ENCODE measurements at regions not wholly inside any gene's neighbourhood (a gene's known extent, or its start where the extent isn't known, plus 50 kb on each side); places are given as distances from the start of the nearest gene placed in this dataset.
"Not testable (repeated sequence)": the region's sequence is repeated elsewhere in the genome, so short reads cannot be mapped to it uniquely, and the experiment has no call there.

DNA sequence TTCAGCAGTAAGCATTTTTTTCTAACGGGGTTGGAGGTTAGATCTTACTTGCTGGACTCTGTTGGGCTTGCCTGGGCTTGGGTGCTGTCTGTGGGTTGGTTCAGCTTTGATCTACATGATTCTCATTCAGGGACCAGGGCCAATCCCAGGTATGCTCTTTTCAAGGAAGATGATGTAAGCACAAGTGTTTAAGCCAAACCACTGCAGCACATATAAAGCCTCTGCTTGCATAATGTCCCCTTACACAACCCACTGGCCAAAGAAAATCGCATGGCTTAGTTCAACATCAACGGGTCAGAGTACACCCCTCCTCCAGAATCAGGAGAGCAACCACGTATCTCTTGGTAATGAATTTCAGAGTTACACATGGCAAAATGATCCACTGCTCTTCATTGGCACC, 83.9 kb downstream of the DNAJB9 start:
- H3K36me3 ChIP-seq (ENCODE audit: control insufficient read depth, insufficient read depth, low read length) = no peaks in the 10 kb centered on the region
- no peak for DNase-seq (ENCODE audit: low read depth)
- no peak overlapping the region for H3K4me3 ChIP-seq (ENCODE audit: low read depth, low read length)
- H3K27me3 ChIP-seq (ENCODE audit: control insufficient read depth, insufficient read depth, low read length) = no peaks in the 10 kb centered on the region
- TF ChIP-seq, protein P1, sequence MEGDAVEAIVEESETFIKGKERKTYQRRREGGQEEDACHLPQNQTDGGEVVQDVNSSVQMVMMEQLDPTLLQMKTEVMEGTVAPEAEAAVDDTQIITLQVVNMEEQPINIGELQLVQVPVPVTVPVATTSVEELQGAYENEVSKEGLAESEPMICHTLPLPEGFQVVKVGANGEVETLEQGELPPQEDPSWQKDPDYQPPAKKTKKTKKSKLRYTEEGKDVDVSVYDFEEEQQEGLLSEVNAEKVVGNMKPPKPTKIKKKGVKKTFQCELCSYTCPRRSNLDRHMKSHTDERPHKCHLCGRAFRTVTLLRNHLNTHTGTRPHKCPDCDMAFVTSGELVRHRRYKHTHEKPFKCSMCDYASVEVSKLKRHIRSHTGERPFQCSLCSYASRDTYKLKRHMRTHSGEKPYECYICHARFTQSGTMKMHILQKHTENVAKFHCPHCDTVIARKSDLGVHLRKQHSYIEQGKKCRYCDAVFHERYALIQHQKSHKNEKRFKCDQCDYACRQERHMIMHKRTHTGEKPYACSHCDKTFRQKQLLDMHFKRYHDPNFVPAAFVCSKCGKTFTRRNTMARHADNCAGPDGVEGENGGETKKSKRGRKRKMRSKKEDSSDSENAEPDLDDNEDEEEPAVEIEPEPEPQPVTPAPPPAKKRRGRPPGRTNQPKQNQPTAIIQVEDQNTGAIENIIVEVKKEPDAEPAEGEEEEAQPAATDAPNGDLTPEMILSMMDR (IDR thresholded peaks at IDR 0.05; ENCODE audit: insufficient read depth, low read length, poor library complexity, severe bottlenecking) = no peak

DNA sequence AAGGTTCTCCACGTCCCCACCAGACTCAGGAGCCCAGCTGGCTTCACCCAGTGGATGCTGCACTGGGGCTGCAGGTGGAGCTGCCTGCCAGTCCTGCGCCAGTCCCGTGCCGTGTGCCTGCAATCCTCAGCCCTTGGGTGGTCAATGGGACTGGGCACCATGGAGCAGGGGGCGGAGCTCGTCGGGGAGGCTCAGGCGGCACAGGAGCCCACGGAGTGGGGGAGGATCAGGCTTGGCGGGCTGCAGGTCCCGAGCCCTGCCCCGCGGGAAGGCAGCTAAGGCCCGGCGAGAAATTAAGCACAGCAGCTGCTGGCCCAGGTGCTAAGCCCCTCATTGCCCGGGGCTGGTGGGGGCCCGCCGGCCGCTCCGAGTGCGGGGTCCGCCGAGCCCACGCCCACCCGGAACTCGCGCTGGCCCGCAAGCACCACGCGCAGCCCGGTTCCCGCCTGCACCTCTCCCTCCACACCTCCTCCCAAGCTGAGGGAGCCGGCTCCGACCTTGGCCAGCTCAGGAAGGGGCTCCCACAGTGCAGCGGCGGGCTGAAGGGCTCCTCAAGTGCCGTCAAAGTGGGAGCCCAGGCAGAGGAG, 87.6 kb downstream of the DNAJB9 start:
- H3K27me3 ChIP-seq (ENCODE audit: control insufficient read depth, insufficient read depth, low read length); DNase-seq (ENCODE audit: low read depth); H3K4me3 ChIP-seq (ENCODE audit: low read depth, low read length); H3K36me3 ChIP-seq (ENCODE audit: control insufficient read depth, insufficient read depth, low read length): not testable (repeated sequence)

DNA sequence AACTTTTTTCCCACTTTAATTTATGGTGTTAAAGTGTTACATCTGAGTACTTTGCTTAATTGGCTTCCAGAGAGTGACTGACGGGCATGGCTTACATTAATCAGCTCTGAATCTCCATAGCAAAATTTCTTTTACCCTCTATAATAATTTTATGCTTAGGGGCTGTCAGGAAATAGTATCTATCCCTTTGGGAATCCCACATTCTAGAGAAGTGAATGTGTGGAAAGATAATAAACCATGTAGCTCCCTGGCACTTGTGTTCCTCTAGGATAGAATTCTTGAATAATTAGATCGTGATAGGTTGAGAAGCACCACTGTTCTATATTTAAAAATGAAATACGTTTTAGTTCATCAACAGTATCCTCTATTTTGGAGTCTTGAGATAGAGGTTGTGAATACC, 89.6 kb downstream of the DNAJB9 start:
- no peak for DNase-seq (ENCODE audit: low read depth)

GRCh38 chr7:108659867-108660266, 90.2 kb downstream of the DNAJB9 start:
- TF ChIP-seq, protein P1 (IDR thresholded peaks at IDR 0.05; ENCODE audit: insufficient read depth, low read length, poor library complexity, severe bottlenecking) = no peak
- Histone ChIP-seq H3K4me3 (ENCODE audit: low read depth, low read length) (no peak overlapping the region), H3K36me3 (ENCODE audit: control insufficient read depth, insufficient read depth, low read length) (no peaks in the 10 kb centered on the region)

More for the DNA sequence above, 89.6 kb downstream of the DNAJB9 start:
- H3K4me3 ChIP-seq (ENCODE audit: low read depth, low read length) = no peak overlapping the region
- TF ChIP-seq, protein P1 (IDR thresholded peaks at IDR 0.05; ENCODE audit: insufficient read depth, low read length, poor library complexity, severe bottlenecking) = no peak
- no peaks in the 10 kb centered on the region for H3K27me3 ChIP-seq (ENCODE audit: control insufficient read depth, insufficient read depth, low read length)
- no peaks in the 10 kb centered on the region for H3K36me3 ChIP-seq (ENCODE audit: control insufficient read depth, insufficient read depth, low read length)

GRCh38 chr7:108660465-108660864, 90.8 kb downstream of the DNAJB9 start:
- TF ChIP-seq, protein P1 (IDR thresholded peaks at IDR 0.05; ENCODE audit: insufficient read depth, low read length, poor library complexity, severe bottlenecking) = no peak
- Histone ChIP-seq H3K4me3 (ENCODE audit: low read depth, low read length) (no peak overlapping the region), H3K27me3 (ENCODE audit: control insufficient read depth, insufficient read depth, low read length) (no peaks in the 10 kb centered on the region), H3K36me3 (ENCODE audit: control insufficient read depth, insufficient read depth, low read length) (no peaks in the 10 kb centered on the region)
- DNase-seq (ENCODE audit: low read depth) = no peak

More at GRCh38 chr7:108659867-108660266, 90.2 kb downstream of the DNAJB9 start:
- no peaks in the 10 kb centered on the region for H3K27me3 ChIP-seq (ENCODE audit: control insufficient read depth, insufficient read depth, low read length)
- no peak for DNase-seq (ENCODE audit: low read depth)

DNA sequence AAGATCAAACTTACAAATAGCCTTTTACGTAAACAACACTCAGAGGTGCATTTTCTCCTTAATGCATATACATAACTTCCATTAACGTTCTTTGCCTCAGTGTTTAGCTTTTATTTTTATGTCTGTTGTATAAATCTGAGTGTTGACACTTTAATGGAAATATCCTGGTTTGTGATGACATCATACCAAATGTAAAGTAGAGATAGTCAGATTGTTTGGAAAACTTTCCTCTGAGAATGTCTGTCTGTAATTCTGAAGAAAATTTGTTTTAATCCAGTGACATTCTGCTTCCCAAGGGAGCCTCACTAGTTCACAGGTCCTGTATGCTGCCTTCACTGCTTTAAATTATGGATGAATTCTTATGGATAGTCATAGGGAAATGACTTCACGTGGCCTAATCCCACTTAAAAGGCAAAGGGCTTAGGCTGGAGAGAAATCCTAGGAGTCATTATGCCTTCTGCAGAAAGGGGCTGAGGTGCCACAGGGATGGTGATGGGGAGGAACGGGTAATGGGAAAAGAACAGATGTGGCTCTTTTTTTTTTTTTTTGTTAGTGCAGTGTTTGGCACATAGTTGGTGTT, 93.2 kb downstream of the DNAJB9 start:
- Histone ChIP-seq H3K36me3 (ENCODE audit: control insufficient read depth, insufficient read depth, low read length) (no peaks in the 10 kb centered on the region), H3K27me3 (ENCODE audit: control insufficient read depth, insufficient read depth, low read length) (no peaks in the 10 kb centered on the region)
- TF ChIP-seq, protein P1 (IDR thresholded peaks at IDR 0.05; ENCODE audit: insufficient read depth, low read length, poor library complexity, severe bottlenecking) = no peak

More for the DNA sequence above, 93.2 kb downstream of the DNAJB9 start:
- no peak overlapping the region for H3K4me3 ChIP-seq (ENCODE audit: low read depth, low read length)
- no peak for DNase-seq (ENCODE audit: low read depth)
